Transverse colon (tissue), 4 donors: ENCODE measurements at regions not wholly inside any gene's neighbourhood (a gene's known extent, or its start where the extent isn't known, plus 50 kb on each side); places are given as distances from the start of the nearest gene placed in this dataset.

Source experiments
- CTCF ChIP-seq, 5 experiments: fragments of 200-600 bp in 3 of 5; fragments of 450-650 bp in 2 of 5; sonication (generic) in 3 of 5; IDR thresholded peaks; 1 replicate in 2 of 5; 2 replicates in 3 of 5; pipeline ENCODE4 v1.5.1; 2016 to 2017; ENCODE audit warnings: antibody characterized with exemption in 5 of 5, inconsistent platforms in 3 of 5, mild to moderate bottlenecking in 2 of 5, moderate library complexity in 1 of 5
- POLR2A ChIP-seq: fragments of 450-650 bp; IDR thresholded peaks from one replicate; pipeline ENCODE4 v1.6.1; 2016; ENCODE audit warnings: antibody characterized with exemption, mild to moderate bottlenecking, moderate library complexity
- POLR2AphosphoS5 ChIP-seq, 3 donors: sonication (generic); formaldehyde crosslinking; IDR thresholded peaks; one replicate each; pipeline ENCODE4 v1.6.1; 2016; ENCODE audit warnings: antibody characterized with exemption in 3 of 3

GRCh38 chr5:38663249-38663648 lies 106.8 kb upstream of the LIFR start:
- TF ChIP-seq CTCF (IDR thresholded peaks at IDR 0.05) (no peak), POLR2A (no peak), POLR2AphosphoS5 (IDR thresholded peaks at IDR 0.05) (no peak)
